Gastroesophageal sphincter (tissue), 3 donors: ENCODE measurements at regions not wholly inside any gene's neighbourhood (a gene's known extent, or its start where the extent isn't known, plus 50 kb on each side); places are given as distances from the start of the nearest gene placed in this dataset.

Source experiments
- CTCF ChIP-seq, 4 experiments: fragments of 200-600 bp in 2 of 4; fragments of 450-650 bp in 2 of 4; sonication (generic) in 1 of 4; IDR thresholded peaks; one replicate each; pipeline ENCODE4 v1.5.1; 2017 to 2019; ENCODE audit warnings: antibody characterized with exemption in 4 of 4, mild to moderate bottlenecking in 2 of 4, moderate library complexity in 2 of 4
- EP300 ChIP-seq: sonication (generic); formaldehyde crosslinking; IDR thresholded peaks from one replicate; pipeline ENCODE4 v1.6.1; 2017; ENCODE audit warnings: antibody characterized with exemption, mild to moderate bottlenecking
- POLR2A ChIP-seq, 2 donors: fragments of 450-650 bp; IDR thresholded peaks; one replicate each; pipeline ENCODE4 v1.6.1; 2017; ENCODE audit warnings: antibody characterized with exemption in 2 of 2, mild to moderate bottlenecking in 2 of 2, moderate library complexity in 1 of 2
- POLR2AphosphoS5 ChIP-seq: sonication (generic); formaldehyde crosslinking; IDR thresholded peaks from one replicate; pipeline ENCODE4 v1.6.1; 2017; ENCODE audit warnings: antibody characterized with exemption

DNA sequence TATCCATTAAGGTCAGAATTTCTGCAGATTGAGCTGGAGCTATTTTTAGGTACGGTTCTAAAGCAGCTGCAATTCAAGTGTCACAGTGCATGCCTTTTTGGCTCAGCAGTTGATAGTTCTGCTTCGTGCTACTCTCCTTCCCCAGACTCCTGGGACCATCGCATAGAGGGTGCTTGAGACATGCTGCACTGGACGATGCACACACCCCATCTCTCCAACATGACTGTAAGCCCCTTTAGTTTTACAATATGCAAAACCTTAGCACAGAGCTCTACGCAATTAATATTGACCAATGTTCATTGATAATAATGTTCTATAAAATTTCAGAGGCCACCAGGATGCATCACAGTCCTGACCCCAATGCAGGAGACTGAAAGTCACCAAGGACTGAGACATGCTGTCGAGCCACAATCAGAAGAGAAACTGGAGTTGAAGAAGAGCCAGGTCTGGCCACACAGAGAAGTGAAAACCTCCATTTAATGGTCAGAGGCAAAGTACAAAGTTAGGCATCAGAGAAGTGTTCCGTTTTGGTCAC lies 120.9 kb upstream of the ZC3H12C start:
- TF ChIP-seq CTCF (IDR thresholded peaks at IDR 0.05) (no peak), POLR2A (IDR thresholded peaks at IDR 0.05) (no peak), EP300 (no peak), POLR2AphosphoS5 (no peak)
